OCI-LY3 (cell line): ENCODE measurements at regions not wholly inside any gene's neighbourhood (a gene's known extent, or its start where the extent isn't known, plus 50 kb on each side); places are given as distances from the start of the nearest gene placed in this dataset.

Experiments used
- H2AFZ ChIP-seq: fragments of 200-600, 300-600 bp; shearing (Covaris generic); 2 replicates; pipeline ENCODE4 v1.6.0; 2014; ENCODE audit warnings: antibody characterized with exemption, low read depth, low read length
- H3K27ac ChIP-seq: fragments of 200-600, 300-600 bp; sonication (generic); 2 replicates; pipeline ENCODE4 v1.5.1; 2014; ENCODE audit warnings: mild to moderate bottlenecking, low read length, moderate library complexity, mixed read lengths
- H3K27me3 ChIP-seq: fragments of 200-600, 300-600 bp; sonication (generic); 2 replicates; pipeline ENCODE4 v1.6.1; 2014; ENCODE audit warnings: low read depth, low read length, mixed read lengths
- H3K36me3 ChIP-seq: fragments of 200-600, 300-600 bp; sonication (generic); replicated peaks from 2 replicates; pipeline ENCODE3; 2014; ENCODE audit warnings: low read depth, low read length, mixed read lengths
- H3K4me1 ChIP-seq: fragments of 300-600, 200-600 bp; sonication (generic); 2 replicates; pipeline ENCODE4 v1.6.1; 2014; ENCODE audit warnings: low read length, mixed read lengths
- H3K4me2 ChIP-seq: fragments of 200-600, 300-600 bp; sonication (generic); 2 replicates; pipeline ENCODE4 v1.6.1; 2014; ENCODE audit warnings: low read length, mixed read lengths
- H3K4me3 ChIP-seq: fragments of 300-600, 200-600 bp; sonication (generic); 2 replicates; pipeline ENCODE4 v1.5.1; 2014; ENCODE audit warnings: antibody characterized with exemption, mild to moderate bottlenecking, low read length, moderate library complexity
- H3K79me2 ChIP-seq: fragments of 300-600, 200-600 bp; shearing (Covaris generic); 2 replicates; pipeline ENCODE4 v1.6.1; 2014; ENCODE audit warnings: mild to moderate bottlenecking, low read length, mixed read lengths
- H3K9ac ChIP-seq: fragments of 300-600, 200-600 bp; shearing (Covaris generic); 2 replicates; pipeline ENCODE4 v1.6.0; 2014; ENCODE audit warnings: mild to moderate bottlenecking, low read length, moderate library complexity
- H3K9me3 ChIP-seq: fragments of 200-600, 300-600 bp; shearing (Covaris generic); 2 replicates; pipeline ENCODE4 v1.6.1; 2014; ENCODE audit warnings: low read length, mixed read lengths; ENCODE audit not compliant: insufficient read depth
- H4K20me1 ChIP-seq: fragments of 200-600, 300-600 bp; sonication (generic); 2 replicates; pipeline ENCODE4 v1.6.1; 2016; ENCODE audit warnings: low read length, mixed read lengths; ENCODE audit not compliant: insufficient read depth
- CTCF ChIP-seq: fragments of 200-600, 300-600 bp; sonication (generic); IDR thresholded peaks from 2 replicates; pipeline ENCODE4 v1.5.1; 2014; ENCODE audit warnings: antibody characterized with exemption, low read length, low read depth
- EZH2phosphoT487 ChIP-seq: fragments of 200-600 bp; shearing (Covaris generic); IDR thresholded peaks from 2 replicates; pipeline ENCODE4 v1.6.1; 2018; ENCODE audit warnings: antibody characterized with exemption, mixed run types, low read depth

DNA sequence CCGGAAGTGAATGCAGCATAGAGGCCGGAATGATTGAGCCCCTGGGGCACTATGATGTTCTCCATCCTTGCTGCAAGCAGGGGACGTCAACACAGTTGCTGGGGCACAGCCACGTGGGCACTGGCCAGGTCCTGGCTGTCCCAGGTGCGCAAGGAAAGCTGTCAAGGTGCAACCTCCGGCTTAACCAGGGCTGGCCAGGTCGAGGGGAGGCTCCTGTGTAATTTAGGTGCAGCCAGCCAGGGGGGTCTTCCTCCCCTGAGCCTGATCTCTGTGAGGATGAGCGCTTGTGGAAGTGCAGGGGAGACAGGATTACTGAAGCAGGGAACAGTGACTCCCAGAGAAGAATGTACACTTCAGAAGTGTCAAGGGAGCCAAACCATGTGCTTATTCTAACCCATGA is 852.8 kb upstream of the TMEM132C start:
- no peaks in the 10 kb centered on the region for H3K79me2 ChIP-seq
- H2AFZ ChIP-seq = peak overlapping the region; percentile 39; the same call in 1 of the 2 replicates

GRCh38 chr12:127414636-127415035 is 852.3 kb upstream of the TMEM132C start:
- peaks cover 6% of the 10 kb centered on the region; the same call in 1 of the 2 replicates for H3K9me3 ChIP-seq
- no peak for TF ChIP-seq CTCF
- no peak for TF ChIP-seq EZH2phosphoT487
- H3K27ac ChIP-seq = no peak overlapping the region
- H3K4me2 ChIP-seq = no peak overlapping the region
- no peak overlapping the region for H2AFZ ChIP-seq
- no peaks in the 10 kb centered on the region for H4K20me1 ChIP-seq
- no peak overlapping the region for H3K4me3 ChIP-seq
- H3K27me3 ChIP-seq = no peaks in the 10 kb centered on the region
- H3K79me2 ChIP-seq = no peaks in the 10 kb centered on the region
- no peak overlapping the region for H3K9ac ChIP-seq
- H3K36me3 ChIP-seq = no peaks in the 10 kb centered on the region
- no peaks in the 10 kb centered on the region for H3K4me1 ChIP-seq

More for the DNA sequence above, 852.8 kb upstream of the TMEM132C start:
- H3K27me3 ChIP-seq = no peaks in the 10 kb centered on the region
- H3K36me3 ChIP-seq = no peaks in the 10 kb centered on the region
- no peak overlapping the region for H3K4me2 ChIP-seq
- no peaks in the 10 kb centered on the region for H4K20me1 ChIP-seq
- no peak for TF ChIP-seq EZH2phosphoT487
- no peak for TF ChIP-seq CTCF
- H3K27ac ChIP-seq = no peak overlapping the region
- H3K9ac ChIP-seq = no peak overlapping the region
- H3K4me1 ChIP-seq = no peaks in the 10 kb centered on the region
- H3K4me3 ChIP-seq = no peak overlapping the region
- peaks cover 6% of the 10 kb centered on the region; the same call in 1 of the 2 replicates for H3K9me3 ChIP-seq

GRCh38 chr12:127416796-127417195 is 850.2 kb upstream of the TMEM132C start:
- Histone ChIP-seq H2AFZ (no peak overlapping the region), H3K4me1 (no peaks in the 10 kb centered on the region), H3K4me3 (no peak overlapping the region), H4K20me1 (no peaks in the 10 kb centered on the region), H3K9ac (no peak overlapping the region), H3K9me3 (peaks cover 6% of the 10 kb centered on the region; the same call in 1 of the 2 replicates), H3K27me3 (no peaks in the 10 kb centered on the region), H3K79me2 (no peaks in the 10 kb centered on the region), H3K36me3 (no peaks in the 10 kb centered on the region), H3K4me2 (no peak overlapping the region), H3K27ac (no peak overlapping the region)
- TF ChIP-seq CTCF (no peak), EZH2phosphoT487 (no peak)

- Histone ChIP-seq H3K4me1 (no peaks in the 10 kb centered on the region), H3K9ac (no peak overlapping the region), H3K4me2 (no peak overlapping the region), H3K4me3 (no peak overlapping the region), H3K36me3 (no peaks in the 10 kb centered on the region), H4K20me1 (no peaks in the 10 kb centered on the region), H3K9me3 (peaks cover 6% of the 10 kb centered on the region; the same call in 1 of the 2 replicates), H2AFZ (no peak overlapping the region), H3K27me3 (no peaks in the 10 kb centered on the region), H3K27ac (no peak overlapping the region), H3K79me2 (no peaks in the 10 kb centered on the region)
- TF ChIP-seq CTCF (no peak), EZH2phosphoT487 (no peak)
Observed at GRCh38 chr12:127419111-127419510, 847.9 kb upstream of the TMEM132C start.
